GM19328 (cell line): ENCODE measurements at regions not wholly inside any gene's neighbourhood (a gene's known extent, or its start where the extent isn't known, plus 50 kb on each side); places are given as distances from the start of the nearest gene placed in this dataset.

Source experiments
- ATAC-seq: cut with Tn5 transposase; IDR thresholded peaks from one replicate; pipeline ENCODE4 v1.9.1; 2021; ENCODE audit warnings: mild to moderate bottlenecking, moderate library complexity; ENCODE audit not compliant: unreplicated experiment

GRCh38 chr1:73662526-73662925 is 535.5 kb downstream of the LRRIQ3 start:
- ATAC-seq = no peak

DNA sequence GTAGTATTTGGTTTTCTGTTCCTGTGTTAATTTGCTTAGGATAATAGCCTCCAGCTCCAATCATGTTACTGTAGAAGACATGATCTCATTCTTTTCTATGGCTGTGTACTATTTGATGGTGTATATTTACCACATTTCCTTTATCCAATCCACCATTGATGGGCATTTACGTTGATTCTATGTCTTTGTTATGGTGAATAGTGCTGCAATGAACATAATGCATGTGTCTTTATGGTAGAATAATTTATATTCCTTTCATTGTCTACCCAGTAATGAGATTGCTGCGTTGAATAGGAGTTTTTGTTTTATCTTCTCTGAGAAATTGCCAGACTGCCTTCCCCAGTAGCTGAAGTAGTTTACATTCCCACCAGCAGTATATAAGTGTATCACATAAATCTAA is 538.8 kb downstream of the LRRIQ3 start:
- no peak for ATAC-seq

DNA sequence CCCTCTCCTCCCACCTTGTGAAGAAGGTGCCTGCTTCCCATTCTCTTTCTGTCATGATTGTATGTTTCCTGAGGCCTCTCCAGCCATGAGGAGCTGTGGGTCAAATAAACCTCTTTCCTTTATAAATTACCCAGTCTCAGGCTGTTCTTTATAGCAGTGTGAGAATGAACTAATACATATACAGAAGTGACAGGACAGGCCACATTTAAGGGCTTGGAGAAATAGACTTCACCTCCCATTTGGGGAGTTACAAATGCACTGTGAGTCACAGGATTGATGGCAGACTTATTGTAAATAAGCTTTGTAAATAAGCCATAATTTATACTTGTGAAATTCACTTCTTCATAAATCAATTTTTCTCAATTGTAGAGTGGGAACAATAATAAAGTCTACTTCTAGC is 543.3 kb downstream of the LRRIQ3 start:
- no peak for ATAC-seq

GRCh38 chr1:73644198-73644597 is 553.8 kb downstream of the LRRIQ3 start:
- no peak for ATAC-seq

- ATAC-seq = no peak
These were observed 558.5 kb downstream of the LRRIQ3 start for GRCh38 chr1:73639494-73639893.

DNA sequence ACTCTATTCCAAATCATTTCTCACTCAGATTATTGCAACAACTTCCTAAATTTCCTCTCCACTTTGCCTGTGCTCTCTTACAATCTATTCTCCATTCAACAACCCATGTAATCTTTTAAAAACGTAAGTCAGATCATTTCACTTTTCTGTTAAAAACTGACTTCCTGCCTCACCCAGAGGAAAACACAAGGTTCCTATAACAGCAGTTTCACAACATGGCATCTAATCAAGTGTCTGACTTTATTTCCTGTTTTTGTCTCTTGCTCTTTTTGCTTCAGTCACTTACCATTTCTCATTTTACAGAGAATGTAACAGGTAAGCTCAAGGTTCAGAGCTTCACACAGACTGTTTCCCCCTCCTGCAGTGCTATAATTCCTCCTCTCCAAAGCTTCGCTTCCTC is 560.7 kb downstream of the LRRIQ3 start:
- ATAC-seq = no peak

DNA sequence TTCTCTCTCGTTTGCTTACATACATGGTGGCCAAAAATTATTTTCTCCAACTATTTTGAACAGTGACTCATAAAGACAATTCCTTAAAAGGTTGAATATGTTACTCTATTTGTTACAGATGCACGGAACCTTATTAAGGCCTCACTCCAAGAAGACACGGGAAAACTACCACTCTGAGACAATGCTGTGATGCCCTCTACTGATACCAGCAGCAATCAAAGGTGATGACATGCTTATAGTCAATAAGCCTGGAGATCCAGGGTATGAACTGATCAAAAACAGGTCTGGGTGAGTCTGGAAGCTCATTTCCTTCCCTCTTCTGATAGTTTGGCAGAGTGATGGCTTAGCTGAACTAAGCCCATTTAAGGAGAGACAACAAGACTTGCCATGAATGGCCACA is 563.0 kb downstream of the LRRIQ3 start:
- no peak for ATAC-seq

DNA sequence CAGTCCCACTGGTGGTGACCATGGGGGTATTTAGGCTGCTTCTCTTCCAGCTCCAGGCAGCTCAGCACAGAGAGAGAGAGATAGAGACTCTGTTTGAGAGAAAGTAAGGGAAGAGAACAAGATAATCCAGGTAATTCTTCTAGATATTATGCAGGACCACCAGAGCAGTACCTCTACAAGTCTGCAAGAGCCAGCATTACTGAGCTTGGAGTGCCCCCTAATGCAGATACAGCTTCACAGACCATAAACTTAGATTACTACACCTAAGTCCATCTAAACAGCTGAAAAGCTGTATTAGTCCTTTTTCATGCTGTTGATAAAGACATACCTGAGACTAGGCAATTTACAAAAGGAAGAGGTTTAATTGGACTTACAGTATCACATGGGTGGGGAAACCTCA is 570.3 kb downstream of the LRRIQ3 start:
- no peak for ATAC-seq

- no peak for ATAC-seq
These were observed 571.6 kb downstream of the LRRIQ3 start for GRCh38 chr1:73626326-73626725.

DNA sequence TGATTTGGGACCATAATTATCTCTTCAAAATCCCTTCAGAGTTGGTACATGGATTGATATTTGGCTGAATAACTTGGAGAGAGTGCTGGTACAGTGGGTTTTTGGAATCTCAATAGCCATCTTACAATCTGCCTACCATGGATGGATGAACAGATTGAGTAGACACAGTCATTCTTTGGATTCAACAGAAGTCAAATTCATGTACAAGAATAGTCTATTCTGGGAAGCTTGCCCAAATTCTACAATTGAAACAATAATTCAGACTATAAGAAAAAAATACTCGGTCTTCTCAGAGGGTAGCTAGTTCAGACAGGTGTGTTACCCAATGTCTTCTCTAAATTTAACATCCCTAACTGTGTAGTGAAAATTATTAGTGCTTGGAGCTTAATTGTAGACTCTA is 574.0 kb downstream of the LRRIQ3 start:
- ATAC-seq = no peak

- ATAC-seq = no peak
These were observed 580.8 kb downstream of the LRRIQ3 start for GRCh38 chr1:73617145-73617544.

DNA sequence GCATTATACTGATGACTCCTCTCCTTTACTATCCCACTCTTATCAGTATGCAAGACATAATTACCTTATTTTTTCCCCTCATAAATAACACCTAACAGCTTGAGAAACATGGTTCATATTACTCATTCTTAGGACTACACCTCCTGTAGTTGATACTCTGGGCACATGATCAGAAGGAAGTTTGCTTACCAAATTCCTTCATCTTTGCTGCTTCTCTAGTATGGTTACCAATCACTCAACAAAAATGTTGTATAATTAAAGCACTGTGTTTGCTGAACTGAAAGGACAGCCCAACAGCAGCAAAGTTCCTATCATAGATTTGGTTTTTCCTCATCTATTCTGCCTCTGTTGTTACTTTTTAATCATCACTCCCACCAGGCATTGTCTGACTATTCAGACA is 586.3 kb downstream of the LRRIQ3 start:
- no peak for ATAC-seq

- no peak for ATAC-seq
These were observed 593.2 kb downstream of the LRRIQ3 start for GRCh38 chr1:73604739-73605138.

DNA sequence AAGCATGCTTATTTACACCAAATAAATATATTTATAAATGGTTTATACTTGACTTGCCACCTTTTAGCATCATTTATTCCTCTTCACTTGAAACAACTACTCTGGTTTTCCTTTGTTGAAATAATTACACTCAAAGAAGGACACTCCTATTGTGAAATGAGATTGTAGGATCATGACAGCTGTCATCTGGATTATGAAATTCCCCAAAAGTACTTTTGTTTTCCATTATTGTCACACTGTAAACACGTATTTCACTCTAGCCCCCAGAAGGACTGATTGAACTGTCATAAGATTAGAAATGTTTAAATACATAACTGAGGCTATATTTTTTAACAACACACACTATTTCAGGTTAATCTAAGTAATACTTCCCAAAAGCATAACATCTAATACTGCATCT is 593.8 kb downstream of the LRRIQ3 start:
- ATAC-seq = no peak

GRCh38 chr1:73593804-73594203 is 604.2 kb downstream of the LRRIQ3 start:
- no peak for ATAC-seq

DNA sequence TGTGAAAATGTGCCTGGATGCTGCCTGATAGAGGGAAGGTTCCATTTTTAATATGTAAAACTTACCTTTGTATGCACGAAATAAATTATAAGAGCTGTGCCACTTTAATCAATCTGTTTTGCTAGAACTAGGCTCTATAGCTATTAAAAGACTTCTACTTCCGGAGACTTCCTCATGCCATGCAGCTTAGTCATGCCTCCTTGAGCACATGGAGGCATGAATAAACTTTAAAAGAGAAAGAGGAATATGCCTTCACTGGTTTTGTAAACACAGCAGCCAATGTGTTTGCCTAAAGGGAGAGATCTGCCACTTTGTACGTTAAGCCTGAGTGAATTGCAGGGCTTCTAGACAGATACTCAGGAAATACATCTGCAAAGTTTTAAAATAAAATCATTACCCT is 604.6 kb downstream of the LRRIQ3 start:
- no peak for ATAC-seq

GRCh38 chr1:73587080-73587479 is 610.9 kb downstream of the LRRIQ3 start:
- ATAC-seq = no peak

GRCh38 chr1:73577206-73577605 is 620.8 kb downstream of the LRRIQ3 start:
- ATAC-seq = no peak

- no peak for ATAC-seq
These were observed 621.9 kb downstream of the LRRIQ3 start for GRCh38 chr1:73576083-73576482.

DNA sequence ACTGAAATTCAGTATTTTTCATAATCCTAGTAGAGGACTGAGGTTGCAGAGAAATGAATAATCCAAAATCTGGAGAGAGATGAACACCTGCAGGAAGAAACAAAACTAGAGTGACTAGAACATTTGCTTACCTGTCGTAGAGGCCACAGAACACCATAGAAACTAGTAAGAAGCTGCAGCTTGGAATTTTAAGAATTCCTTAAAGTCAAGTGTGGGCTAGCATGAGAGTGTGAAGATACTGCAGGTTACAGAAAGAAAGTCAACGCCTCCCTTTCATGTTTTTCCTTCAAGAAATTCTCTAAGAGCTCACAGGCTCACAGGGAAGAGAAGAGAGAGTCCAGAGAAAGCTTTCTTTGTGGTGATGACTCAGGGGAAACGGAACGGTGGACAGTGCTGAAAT is 633.7 kb downstream of the LRRIQ3 start:
- ATAC-seq = no peak

DNA sequence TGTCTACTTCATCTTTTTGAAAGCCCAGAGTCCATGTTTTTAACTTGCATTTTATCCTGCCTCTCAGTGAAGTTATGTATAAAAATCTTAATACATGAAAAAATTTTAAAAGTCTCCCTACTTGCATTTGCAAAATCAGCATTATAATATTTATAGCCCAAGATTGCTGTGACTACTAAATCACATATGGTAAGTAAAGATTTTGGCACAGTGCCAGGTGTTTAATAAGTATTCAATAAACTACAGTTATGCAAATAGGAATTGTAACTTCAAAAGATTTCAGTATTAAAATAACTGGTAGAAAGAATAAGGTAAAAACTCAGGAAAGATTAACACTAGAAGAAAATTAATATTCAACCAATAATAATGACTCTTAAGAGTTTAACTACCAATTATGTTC is 641.7 kb downstream of the LRRIQ3 start:
- no peak for ATAC-seq

DNA sequence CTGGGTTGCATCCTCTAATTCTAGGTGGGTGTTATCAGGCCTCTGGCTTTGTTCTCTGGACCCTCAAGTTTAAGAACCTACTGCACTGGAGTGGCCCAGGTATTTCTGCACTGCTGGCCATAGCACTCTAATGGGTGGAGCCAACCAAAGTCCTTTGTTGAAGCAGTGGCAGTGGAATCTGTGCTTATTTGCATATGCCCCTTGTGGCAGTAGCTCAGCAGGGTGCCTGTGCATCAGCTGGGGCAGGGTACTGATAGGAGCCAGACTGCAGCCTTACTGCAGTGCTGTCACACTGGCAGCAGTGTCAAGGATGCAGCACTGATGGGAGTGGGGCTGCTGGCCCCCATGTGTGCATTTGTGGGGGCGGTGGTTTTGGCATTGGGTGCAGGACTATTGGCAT is 660.6 kb downstream of the LRRIQ3 start:
- ATAC-seq = no peak

GRCh38 chr1:73517603-73518191 is 680.3 kb downstream of the LRRIQ3 start:
- ATAC-seq = no peak

DNA sequence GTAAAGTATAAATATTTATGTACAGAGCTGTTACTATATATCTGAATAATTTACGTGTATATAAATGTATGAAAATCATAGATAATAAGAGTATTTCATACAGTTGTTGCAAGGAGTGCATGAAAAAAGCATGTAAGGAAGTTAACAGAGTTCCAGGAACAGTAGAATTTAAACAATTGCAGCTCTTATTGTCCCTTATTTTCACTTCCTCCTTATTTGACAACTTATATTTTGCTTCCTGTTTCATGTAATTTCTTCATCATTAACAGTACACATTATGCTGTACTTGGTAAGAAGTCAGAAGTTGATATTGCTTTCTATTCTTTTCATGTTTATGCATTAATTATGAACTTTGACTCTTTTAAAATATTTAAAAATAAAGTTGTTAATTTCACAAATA is 681.5 kb downstream of the LRRIQ3 start:
- no peak for ATAC-seq
